GM23338 (cell line): ENCODE measurements at regions not wholly inside any gene's neighbourhood (a gene's known extent, or its start where the extent isn't known, plus 50 kb on each side); places are given as distances from the start of the nearest gene placed in this dataset.

Experiments used
- CTCF ChIP-seq, 2 experiments: fragments of 200-600 bp in 1 of 2; sonication (generic) in 1 of 2; conservative IDR thresholded peaks; 2 replicates each; pipeline versions ENCODE4 v1.5.1 to v1.6.1; 2016 to 2017; ENCODE audit warnings: antibody characterized with exemption in 2 of 2, low read depth in 2 of 2, mild to moderate bottlenecking in 2 of 2, moderate library complexity in 1 of 2
- EZH2 ChIP-seq: fragments of 200-600 bp; sonication (generic); IDR thresholded peaks from one replicate; pipeline ENCODE4 v1.8.0; 2017; ENCODE audit warnings: antibody characterized with exemption, mild to moderate bottlenecking, low read depth; ENCODE audit not compliant: unreplicated experiment
- EZH2phosphoT487 ChIP-seq: fragments of 200-600 bp; sonication (generic); IDR thresholded peaks from one replicate; pipeline ENCODE4 v1.8.1; 2018; ENCODE audit warnings: antibody characterized with exemption; ENCODE audit not compliant: unreplicated experiment
- JUNB ChIP-seq: IDR thresholded peaks from one replicate; pipeline ENCODE4 v1.6.1; 2016; ENCODE audit warnings: antibody characterized with exemption; ENCODE audit not compliant: unreplicated experiment
- NANOG ChIP-seq: IDR thresholded peaks from 2 replicates; pipeline ENCODE4 v1.6.1; 2016; ENCODE audit warnings: antibody characterized with exemption, borderline replicate concordance
- POLR2AphosphoS5 ChIP-seq: IDR thresholded peaks from 2 replicates; pipeline ENCODE4 v1.6.1; 2016; ENCODE audit warnings: antibody characterized with exemption, low read depth
- STAT1 ChIP-seq: IDR thresholded peaks from one replicate; pipeline ENCODE4 v1.6.1; 2016; ENCODE audit warnings: antibody characterized with exemption; ENCODE audit not compliant: unreplicated experiment

DNA sequence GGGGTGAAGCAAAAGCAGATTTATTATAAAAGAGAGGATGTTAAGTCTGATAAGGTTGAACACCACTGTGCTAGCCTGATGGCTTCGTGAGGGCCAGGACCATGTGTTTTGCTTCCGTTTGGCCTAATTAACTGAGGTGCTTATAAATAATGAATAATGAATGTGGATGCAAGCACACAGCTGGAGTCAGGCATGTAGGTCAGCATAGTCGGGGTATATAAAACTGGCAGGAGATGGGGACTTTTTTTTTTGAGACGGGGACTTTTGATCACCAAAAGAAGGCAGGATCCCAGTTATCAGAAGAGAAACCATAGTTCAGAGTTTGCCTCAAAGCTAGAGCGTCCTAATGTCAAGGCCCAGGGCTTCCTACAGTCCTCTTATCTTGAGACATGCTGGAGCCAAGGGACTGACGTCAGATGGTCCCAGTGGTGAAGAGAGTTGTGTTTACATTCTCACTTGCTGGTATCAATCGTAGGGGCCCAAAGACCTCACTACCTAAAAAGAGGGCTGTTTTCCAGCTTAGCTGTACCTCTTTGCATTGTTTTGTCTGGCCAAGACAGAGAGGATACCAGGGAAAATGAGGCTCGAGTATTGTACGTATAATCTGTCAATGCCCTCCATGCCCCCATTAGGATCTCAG lies 50.4 kb downstream of the RTL9 start:
- no peak for TF ChIP-seq CTCF (conservative IDR thresholded peaks at IDR 0.05; ENCODE audit: low read depth in 2 of 2)
- no peak for TF ChIP-seq EZH2phosphoT487
- TF ChIP-seq EZH2 = no peak
- TF ChIP-seq NANOG = no peak
- no peak for TF ChIP-seq POLR2AphosphoS5
- TF ChIP-seq STAT1 = no peak
- no peak for TF ChIP-seq JUNB
